ENCODE measurements at regions not wholly inside any gene's neighbourhood (a gene's known extent, or its start where the extent isn't known, plus 50 kb on each side); places are given as distances from the start of the nearest gene placed in this dataset.

DNA sequence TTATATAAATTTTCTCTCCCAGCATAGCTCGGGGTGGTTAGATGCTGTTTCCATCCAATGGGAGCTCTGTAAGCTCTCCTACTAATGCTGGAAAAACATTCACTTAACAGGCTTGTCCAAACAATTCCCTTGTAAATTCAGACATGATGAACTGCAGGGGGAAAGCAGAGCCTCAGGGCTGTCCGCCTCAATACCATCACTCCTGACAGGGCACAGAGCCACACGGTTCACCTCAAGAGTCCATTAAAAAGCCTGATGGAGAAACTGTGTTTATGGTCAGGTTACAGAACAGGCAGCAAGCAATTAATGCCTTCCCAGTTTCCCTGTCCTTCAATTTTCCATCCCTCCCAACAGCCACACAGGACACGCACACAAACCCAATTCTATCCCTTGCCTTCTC, 171.0 kb downstream of the BRINP2 start:
- POLR2A ChIA-PET: no interaction called here
- no peak overlapping the region for H3K4me3 ChIP-seq (ENCODE audit: low read depth, low read length)
- no peak for DNase-seq (ENCODE audit: low read depth, low spot score)
- TF ChIP-seq, protein P1, sequence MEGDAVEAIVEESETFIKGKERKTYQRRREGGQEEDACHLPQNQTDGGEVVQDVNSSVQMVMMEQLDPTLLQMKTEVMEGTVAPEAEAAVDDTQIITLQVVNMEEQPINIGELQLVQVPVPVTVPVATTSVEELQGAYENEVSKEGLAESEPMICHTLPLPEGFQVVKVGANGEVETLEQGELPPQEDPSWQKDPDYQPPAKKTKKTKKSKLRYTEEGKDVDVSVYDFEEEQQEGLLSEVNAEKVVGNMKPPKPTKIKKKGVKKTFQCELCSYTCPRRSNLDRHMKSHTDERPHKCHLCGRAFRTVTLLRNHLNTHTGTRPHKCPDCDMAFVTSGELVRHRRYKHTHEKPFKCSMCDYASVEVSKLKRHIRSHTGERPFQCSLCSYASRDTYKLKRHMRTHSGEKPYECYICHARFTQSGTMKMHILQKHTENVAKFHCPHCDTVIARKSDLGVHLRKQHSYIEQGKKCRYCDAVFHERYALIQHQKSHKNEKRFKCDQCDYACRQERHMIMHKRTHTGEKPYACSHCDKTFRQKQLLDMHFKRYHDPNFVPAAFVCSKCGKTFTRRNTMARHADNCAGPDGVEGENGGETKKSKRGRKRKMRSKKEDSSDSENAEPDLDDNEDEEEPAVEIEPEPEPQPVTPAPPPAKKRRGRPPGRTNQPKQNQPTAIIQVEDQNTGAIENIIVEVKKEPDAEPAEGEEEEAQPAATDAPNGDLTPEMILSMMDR (IDR thresholded peaks at IDR 0.05; ENCODE audit: insufficient read depth, low read length, missing control alignments): no peak
- CTCF ChIA-PET: no interaction called here

DNA sequence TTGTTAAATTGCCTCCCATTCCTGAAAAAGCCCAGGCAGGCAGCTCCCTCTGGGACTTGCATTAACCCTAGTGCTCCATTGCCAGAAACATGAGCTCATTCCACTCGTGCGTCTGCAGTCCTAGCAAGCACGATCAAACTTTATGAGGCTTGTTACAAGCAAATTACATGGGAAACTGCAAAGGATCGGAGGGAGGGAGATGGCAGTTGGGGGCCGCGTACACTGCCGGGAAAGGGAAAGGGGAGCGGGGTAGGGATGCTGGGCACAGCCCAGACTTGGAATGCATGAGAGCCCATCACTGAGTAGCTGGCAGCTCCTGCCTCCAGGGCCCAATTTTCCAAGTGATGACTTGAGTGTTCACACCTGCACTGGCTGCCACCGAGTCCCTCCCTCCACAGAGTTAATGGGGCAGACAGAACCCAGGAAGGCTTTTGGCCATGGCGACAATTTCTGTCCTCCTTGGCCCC, 169.9 kb downstream of the BRINP2 start:
- ChIA-PET CTCF (no interaction called here), POLR2A (no interaction called here)
- DNase-seq (ENCODE audit: low read depth, low spot score): no peak
- TF ChIP-seq, protein P1 (IDR thresholded peaks at IDR 0.05; ENCODE audit: insufficient read depth, low read length, missing control alignments): no peak
- no peak overlapping the region for H3K4me3 ChIP-seq (ENCODE audit: low read depth, low read length)

DNA sequence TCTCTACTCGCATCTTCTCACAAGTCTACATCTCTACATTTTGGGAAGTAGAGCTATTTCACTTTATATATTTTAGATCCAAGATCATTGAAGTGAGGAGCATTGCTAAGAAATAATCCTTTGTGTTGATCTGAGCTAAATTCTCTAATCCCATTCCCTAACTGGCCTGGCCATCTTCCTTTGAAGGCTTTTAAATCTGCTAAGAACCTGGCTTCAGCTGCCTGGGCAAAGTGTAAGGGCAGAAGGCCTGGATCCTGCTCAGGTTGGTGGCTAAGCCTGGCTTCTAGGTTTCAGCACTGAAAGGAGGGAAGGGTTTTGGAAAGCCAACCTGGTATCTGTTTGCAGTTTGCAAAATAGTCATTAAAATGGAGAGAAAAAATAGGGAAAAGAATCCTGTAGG, 167.6 kb downstream of the BRINP2 start:
- CTCF ChIA-PET: no interaction called here
- POLR2A ChIA-PET: no interaction called here

DNA sequence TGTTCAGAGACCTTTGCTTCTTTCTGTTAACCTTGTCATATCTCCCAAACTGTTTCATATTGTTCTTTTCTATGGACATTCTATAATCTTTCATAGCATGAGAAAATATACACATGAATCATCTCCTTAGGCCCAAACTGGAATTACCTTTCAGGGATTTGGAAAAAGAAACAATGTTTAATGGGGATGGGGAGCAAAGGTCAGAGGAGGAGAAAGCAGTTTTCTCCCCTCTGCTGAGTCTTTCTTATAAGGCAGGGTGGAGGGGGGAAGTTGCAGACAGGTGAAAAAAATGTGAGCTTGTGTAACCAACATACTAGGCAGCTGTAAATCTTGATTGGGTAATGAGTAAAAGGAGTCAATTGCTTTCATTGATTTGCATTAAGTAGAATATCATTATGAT, 164.1 kb downstream of the BRINP2 start:
- ChIA-PET CTCF (no interaction called here), POLR2A (no interaction called here)
- no peak for DNase-seq (ENCODE audit: low read depth, low spot score)
- TF ChIP-seq, protein P1 (IDR thresholded peaks at IDR 0.05; ENCODE audit: insufficient read depth, low read length, missing control alignments): no peak
- no peak overlapping the region for H3K4me3 ChIP-seq (ENCODE audit: low read depth, low read length)

More for the DNA sequence above, 167.6 kb downstream of the BRINP2 start:
- no peak for DNase-seq (ENCODE audit: low read depth, low spot score)
- H3K4me3 ChIP-seq (ENCODE audit: low read depth, low read length): no peak overlapping the region
- TF ChIP-seq, protein P1 (IDR thresholded peaks at IDR 0.05; ENCODE audit: insufficient read depth, low read length, missing control alignments): no peak

DNA sequence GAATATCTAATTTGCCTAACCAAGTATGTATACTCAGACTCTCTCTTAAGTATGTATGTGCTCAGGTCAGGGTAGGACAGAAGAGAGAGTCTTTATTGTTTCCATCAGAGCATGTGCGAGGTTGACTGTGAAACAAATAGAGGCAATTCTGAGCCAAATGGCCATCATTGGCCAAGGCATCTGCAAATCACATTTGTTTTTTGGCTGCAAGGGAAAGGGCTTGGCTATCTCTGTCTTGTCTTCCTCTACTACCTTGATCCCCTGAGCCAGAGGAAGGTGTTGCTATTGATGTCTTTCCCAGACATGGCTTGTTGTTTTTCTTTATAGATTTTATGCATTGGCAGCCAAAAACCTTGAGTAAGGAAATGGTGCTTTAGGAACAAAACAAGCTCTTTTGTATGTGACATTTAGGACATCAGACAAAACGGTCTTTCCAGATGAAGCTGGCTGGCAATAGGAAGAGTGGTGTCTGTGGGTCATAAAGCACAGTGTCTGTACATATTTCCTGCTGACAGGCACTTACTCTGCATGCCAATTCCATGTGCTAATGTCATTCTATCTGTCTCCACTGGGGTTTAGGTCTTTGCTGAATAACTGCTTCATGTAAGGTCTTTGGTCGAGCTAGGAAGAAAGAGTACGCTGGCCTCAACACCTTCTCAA, 163.3 kb downstream of the BRINP2 start:
- TF ChIP-seq, protein P1 (IDR thresholded peaks at IDR 0.05; ENCODE audit: insufficient read depth, low read length, missing control alignments): no peak
- POLR2A ChIA-PET: no interaction called here
- DNase-seq (ENCODE audit: low read depth, low spot score): no peak
- H3K4me3 ChIP-seq (ENCODE audit: low read depth, low read length): no peak overlapping the region
- CTCF ChIA-PET: no interaction called here
